ENCODE measurements at regions not wholly inside any gene's neighbourhood (a gene's known extent, or its start where the extent isn't known, plus 50 kb on each side); places are given as distances from the start of the nearest gene placed in this dataset.

DNA sequence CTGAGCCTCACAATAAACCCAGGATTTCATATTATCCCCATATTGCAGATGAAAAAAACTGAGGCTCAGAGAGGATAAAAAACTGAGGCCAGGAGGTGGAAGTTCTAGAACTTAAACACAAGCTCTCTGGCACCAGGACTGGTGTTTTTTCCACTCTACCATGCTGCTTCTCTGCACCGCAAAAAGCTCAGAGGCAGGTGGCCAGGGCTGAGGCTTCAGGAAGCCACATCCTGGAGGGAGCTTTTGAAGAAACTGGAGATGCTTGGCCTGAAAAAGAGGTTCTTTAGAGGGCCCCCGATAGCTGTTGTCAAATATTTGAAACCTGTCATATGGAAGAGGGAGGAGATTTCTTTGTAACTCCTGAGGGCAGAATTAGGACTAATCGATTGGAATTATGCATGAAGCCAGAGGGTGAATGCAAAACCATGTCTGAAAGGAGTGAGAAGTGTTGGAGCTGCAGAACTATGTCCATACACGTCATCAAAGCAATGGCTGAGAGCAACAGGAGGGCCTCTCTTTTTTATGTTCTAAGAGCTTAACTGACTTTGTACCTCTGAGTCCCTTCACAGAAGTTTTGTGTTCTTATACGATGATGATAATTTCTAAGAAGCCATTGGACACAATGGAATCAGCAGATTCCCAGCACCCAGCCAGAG lies 448.6 kb downstream of the FUT8 start:
- H3K4me1 Mint-ChIP-seq (ENCODE audit: unreplicated experiment), result peaks cover 16% of the 10 kb centered on the region
- no peak overlapping the region for H3K27ac Mint-ChIP-seq
- no peak for DNase-seq (ENCODE audit: extremely low spot score, unreplicated experiment)
- H3K36me3 Mint-ChIP-seq, result no peaks in the 10 kb centered on the region
- TF ChIP-seq, protein P1, sequence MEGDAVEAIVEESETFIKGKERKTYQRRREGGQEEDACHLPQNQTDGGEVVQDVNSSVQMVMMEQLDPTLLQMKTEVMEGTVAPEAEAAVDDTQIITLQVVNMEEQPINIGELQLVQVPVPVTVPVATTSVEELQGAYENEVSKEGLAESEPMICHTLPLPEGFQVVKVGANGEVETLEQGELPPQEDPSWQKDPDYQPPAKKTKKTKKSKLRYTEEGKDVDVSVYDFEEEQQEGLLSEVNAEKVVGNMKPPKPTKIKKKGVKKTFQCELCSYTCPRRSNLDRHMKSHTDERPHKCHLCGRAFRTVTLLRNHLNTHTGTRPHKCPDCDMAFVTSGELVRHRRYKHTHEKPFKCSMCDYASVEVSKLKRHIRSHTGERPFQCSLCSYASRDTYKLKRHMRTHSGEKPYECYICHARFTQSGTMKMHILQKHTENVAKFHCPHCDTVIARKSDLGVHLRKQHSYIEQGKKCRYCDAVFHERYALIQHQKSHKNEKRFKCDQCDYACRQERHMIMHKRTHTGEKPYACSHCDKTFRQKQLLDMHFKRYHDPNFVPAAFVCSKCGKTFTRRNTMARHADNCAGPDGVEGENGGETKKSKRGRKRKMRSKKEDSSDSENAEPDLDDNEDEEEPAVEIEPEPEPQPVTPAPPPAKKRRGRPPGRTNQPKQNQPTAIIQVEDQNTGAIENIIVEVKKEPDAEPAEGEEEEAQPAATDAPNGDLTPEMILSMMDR (conservative IDR thresholded peaks at IDR 0.05), result no peak
- no peaks in the 10 kb centered on the region for H3K9me3 Mint-ChIP-seq
- peaks cover 5% of the 10 kb centered on the region for H3K27me3 Mint-ChIP-seq
- H3K4me3 Mint-ChIP-seq, result no peak overlapping the region

DNA sequence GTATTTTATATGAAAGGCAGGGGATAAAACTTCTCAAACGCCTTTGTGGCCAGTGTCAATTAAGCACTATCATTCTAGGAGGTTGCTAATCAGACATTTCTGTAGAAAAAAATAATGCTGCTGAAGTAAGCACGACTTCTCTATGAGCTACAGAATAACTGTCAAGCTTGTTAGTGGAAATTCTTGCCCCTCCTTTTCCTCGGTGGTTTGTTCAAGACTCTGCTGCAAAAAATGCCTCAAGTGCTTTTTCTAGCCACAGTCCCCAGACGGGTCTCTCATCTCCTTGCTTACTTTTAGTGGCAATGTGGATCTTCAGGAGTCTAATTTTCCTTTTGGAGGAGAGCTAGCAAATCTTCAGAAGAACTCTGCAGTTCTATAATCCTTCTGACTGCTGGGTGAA lies 452.0 kb downstream of the FUT8 start:
- peaks cover 3% of the 10 kb centered on the region for H3K27me3 Mint-ChIP-seq
- no peak overlapping the region for H3K27ac Mint-ChIP-seq
- no peaks in the 10 kb centered on the region for H3K36me3 Mint-ChIP-seq
- TF ChIP-seq, protein P1 (conservative IDR thresholded peaks at IDR 0.05), result no peak
- H3K4me3 Mint-ChIP-seq, result no peak overlapping the region
- no peaks in the 10 kb centered on the region for H3K9me3 Mint-ChIP-seq
- no peak for DNase-seq (ENCODE audit: extremely low spot score, unreplicated experiment)
- H3K4me1 Mint-ChIP-seq (ENCODE audit: unreplicated experiment), result peaks cover 16% of the 10 kb centered on the region

DNA sequence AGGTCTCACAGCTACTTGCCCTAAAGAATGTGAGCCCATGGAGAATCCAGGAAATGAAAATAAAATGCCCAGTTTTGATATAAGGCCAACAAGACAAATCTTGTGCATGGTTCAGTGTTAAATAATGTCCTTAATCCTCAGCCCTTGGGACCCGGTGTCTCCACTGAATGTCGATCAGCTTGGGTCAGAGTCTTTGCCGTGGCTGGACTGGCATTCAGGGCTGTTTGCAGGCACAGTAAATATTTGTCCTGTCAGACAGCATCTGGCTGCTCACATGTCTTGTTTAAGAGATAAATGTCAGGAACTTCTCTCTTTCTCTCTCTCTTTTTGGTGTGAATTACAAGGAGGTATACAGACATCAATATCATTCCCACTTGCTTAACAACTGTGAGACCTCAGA lies 452.5 kb downstream of the FUT8 start:
- Mint-ChIP-seq H3K27ac (no peak overlapping the region), H3K27me3 (peaks cover 3% of the 10 kb centered on the region), H3K4me1 (ENCODE audit: unreplicated experiment) (peaks cover 16% of the 10 kb centered on the region), H3K4me3 (no peak overlapping the region), H3K36me3 (no peaks in the 10 kb centered on the region), H3K9me3 (no peaks in the 10 kb centered on the region)
- TF ChIP-seq, protein P1 (conservative IDR thresholded peaks at IDR 0.05), result no peak
- DNase-seq (ENCODE audit: extremely low spot score, unreplicated experiment), result no peak

DNA sequence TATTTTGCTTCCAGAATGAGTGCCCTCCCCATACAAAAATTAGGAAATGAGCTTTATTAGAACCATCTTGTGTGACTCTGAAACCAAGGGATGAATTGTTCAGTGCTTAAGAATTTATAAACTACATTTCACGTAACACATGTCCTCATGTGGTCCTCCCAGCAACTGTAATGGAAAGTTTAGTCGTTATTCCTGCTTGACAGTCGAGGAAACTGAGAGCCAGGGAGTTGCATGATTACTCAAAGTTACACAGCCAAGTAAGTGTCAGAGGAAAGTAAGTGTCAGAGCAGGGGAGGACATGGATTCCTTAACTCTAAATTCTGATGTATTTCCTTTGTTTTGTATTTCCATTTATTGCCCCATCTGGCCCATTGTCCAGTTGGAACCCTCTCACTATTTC lies 453.9 kb downstream of the FUT8 start:
- Mint-ChIP-seq H3K9me3 (no peaks in the 10 kb centered on the region), H3K27ac (no peak overlapping the region), H3K4me3 (no peak overlapping the region), H3K36me3 (no peaks in the 10 kb centered on the region), H3K27me3 (no peaks in the 10 kb centered on the region), H3K4me1 (ENCODE audit: unreplicated experiment) (peaks cover 16% of the 10 kb centered on the region)
- TF ChIP-seq, protein P1 (conservative IDR thresholded peaks at IDR 0.05), result no peak
- no peak for DNase-seq (ENCODE audit: extremely low spot score, unreplicated experiment)

DNA sequence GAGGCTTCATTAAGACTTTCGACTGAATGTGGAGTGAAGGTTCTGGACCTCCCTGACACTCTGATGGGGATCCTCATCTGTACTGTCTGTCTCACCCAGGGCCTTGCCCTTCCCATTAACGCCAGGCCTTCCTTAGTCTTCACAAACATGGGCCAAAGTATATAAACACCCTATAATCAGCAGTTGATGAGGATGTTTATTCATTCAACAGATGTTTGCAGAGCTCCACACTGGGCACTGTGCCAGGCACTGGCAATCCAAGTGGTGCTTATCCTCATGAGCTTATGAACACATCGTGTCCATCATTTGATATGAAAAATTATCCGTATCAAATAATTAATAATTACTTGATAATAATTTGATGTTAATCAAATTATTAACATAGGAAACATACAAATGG lies 454.4 kb downstream of the FUT8 start:
- Mint-ChIP-seq H3K4me1 (ENCODE audit: unreplicated experiment) (peaks cover 16% of the 10 kb centered on the region), H3K36me3 (no peaks in the 10 kb centered on the region), H3K4me3 (no peak overlapping the region), H3K27ac (no peak overlapping the region), H3K9me3 (no peaks in the 10 kb centered on the region), H3K27me3 (no peaks in the 10 kb centered on the region)
- TF ChIP-seq, protein P1 (conservative IDR thresholded peaks at IDR 0.05), result no peak
- DNase-seq (ENCODE audit: extremely low spot score, unreplicated experiment), result no peak

DNA sequence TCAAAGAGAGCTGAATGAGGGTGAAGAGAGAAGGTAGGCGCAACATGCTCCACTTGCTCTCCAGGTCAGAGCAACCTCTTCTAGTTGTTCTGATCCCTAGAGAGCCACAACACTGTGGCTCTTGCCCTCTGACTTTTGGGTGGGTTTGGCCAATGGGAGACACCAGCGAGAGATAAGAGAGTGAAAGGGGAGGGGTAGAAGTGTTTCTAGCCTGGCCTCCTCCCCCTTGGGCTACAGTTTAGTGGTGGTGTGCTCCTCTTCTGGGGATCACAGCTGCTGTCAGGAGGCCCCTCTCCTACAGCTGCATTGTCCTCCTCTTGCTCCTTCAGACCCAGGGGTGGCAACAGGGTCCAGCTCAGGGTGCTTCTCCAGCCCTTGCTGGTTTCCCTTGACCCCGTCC lies 454.8 kb downstream of the FUT8 start:
- H3K4me1 Mint-ChIP-seq (ENCODE audit: unreplicated experiment), result peaks cover 16% of the 10 kb centered on the region
- H3K4me3 Mint-ChIP-seq, result no peak overlapping the region
- no peaks in the 10 kb centered on the region for H3K9me3 Mint-ChIP-seq
- DNase-seq (ENCODE audit: extremely low spot score, unreplicated experiment), result no peak
- no peaks in the 10 kb centered on the region for H3K27me3 Mint-ChIP-seq
- no peak overlapping the region for H3K27ac Mint-ChIP-seq
- TF ChIP-seq, protein P1 (conservative IDR thresholded peaks at IDR 0.05), result no peak
- H3K36me3 Mint-ChIP-seq, result no peaks in the 10 kb centered on the region
